ENCODE measurements at regions not wholly inside any gene's neighbourhood (a gene's known extent, or its start where the extent isn't known, plus 50 kb on each side); places are given as distances from the start of the nearest gene placed in this dataset.

DNA sequence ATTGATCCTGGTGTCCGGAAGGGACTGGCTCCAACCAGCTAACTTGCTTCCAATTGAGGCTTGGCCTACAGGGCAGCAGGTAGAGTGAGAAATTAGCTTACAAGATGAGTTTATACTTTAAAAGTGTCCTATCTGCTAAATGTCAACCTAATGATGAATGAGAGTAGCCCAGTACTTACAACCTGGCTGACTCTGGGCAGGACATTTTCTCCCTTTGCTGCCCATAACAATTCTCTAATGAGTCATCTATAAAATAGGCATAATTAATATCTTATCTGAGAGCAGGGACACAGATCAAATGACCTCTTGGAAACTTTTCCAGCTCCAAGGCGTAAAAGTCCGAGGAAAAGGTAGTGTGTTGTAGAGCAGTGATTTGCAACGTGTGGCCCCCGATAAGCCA lies 398.4 kb upstream of the BOD1L1 start:
- Histone ChIP-seq H3K4me1 (ENCODE audit: control insufficient read depth, insufficient read depth, low read length) (no peaks in the 10 kb centered on the region), H3K36me3 (ENCODE audit: control insufficient read depth, insufficient read depth, low read length) (no peaks in the 10 kb centered on the region), H3K27me3 (ENCODE audit: control insufficient read depth, insufficient read depth, low read length, poor library complexity, severe bottlenecking) (no peaks in the 10 kb centered on the region), H3K9me3 (ENCODE audit: control insufficient read depth, low read length) (no peaks in the 10 kb centered on the region), H3K27ac (ENCODE audit: low read depth, low read length) (no peak overlapping the region), H3K4me3 (ENCODE audit: low read length) (no peak overlapping the region), H3K9ac (ENCODE audit: extremely low read depth, low read length, poor library complexity, severe bottlenecking) (no peak overlapping the region)
- H3K27me3 Mint-ChIP-seq (ENCODE audit: insufficient read depth) = no peaks in the 10 kb centered on the region
- WGBS, 2 experiments (ENCODE audit: insufficient coverage in 1 of 2, insufficient read length in 1 of 2) = 92% methylated on average over 5 of the region's 5 CpGs; no CpG with 5 or more reads in 1 of the 2 experiments
- no peaks in the 10 kb centered on the region for H3K36me3 Mint-ChIP-seq (ENCODE audit: low read depth)
- no peak overlapping the region for H3K27ac Mint-ChIP-seq
- no peak for DNase-seq
- peaks cover 32% of the 10 kb centered on the region for H3K4me1 Mint-ChIP-seq
- no peaks in the 10 kb centered on the region for H3K9me3 Mint-ChIP-seq
- H3K4me3 Mint-ChIP-seq = no peak overlapping the region
- TF ChIP-seq, protein P1, sequence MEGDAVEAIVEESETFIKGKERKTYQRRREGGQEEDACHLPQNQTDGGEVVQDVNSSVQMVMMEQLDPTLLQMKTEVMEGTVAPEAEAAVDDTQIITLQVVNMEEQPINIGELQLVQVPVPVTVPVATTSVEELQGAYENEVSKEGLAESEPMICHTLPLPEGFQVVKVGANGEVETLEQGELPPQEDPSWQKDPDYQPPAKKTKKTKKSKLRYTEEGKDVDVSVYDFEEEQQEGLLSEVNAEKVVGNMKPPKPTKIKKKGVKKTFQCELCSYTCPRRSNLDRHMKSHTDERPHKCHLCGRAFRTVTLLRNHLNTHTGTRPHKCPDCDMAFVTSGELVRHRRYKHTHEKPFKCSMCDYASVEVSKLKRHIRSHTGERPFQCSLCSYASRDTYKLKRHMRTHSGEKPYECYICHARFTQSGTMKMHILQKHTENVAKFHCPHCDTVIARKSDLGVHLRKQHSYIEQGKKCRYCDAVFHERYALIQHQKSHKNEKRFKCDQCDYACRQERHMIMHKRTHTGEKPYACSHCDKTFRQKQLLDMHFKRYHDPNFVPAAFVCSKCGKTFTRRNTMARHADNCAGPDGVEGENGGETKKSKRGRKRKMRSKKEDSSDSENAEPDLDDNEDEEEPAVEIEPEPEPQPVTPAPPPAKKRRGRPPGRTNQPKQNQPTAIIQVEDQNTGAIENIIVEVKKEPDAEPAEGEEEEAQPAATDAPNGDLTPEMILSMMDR (conservative IDR thresholded peaks at IDR 0.05) = no peak

DNA sequence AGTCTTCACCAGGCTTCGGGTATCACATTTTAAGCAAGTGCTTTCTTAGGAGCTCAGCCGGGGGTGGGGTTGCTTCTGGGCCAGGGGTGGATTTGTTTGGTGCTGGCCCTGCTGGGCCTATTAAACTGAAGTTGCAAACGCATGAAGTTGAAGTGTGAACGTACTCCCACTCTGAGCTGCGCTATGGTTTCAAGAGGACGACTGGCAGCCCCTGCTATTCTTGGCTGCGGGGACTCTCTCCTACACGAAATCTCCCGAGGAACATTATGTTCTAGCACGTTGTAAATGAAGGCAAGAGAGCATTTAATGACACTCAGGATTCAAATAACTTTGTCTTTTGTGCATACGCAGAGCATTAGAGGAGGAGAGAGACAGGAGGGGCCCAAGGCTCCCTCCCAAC lies 401.3 kb upstream of the BOD1L1 start:
- no peak for DNase-seq
- Mint-ChIP-seq H3K4me3 (no peak overlapping the region), H3K36me3 (ENCODE audit: low read depth) (no peaks in the 10 kb centered on the region), H3K27me3 (ENCODE audit: insufficient read depth) (no peaks in the 10 kb centered on the region), H3K4me1 (peaks cover 22% of the 10 kb centered on the region), H3K9me3 (no peaks in the 10 kb centered on the region), H3K27ac (no peak overlapping the region)
- Histone ChIP-seq H3K27ac (ENCODE audit: low read depth, low read length) (no peak overlapping the region), H3K4me1 (ENCODE audit: control insufficient read depth, insufficient read depth, low read length) (no peaks in the 10 kb centered on the region), H3K9me3 (ENCODE audit: control insufficient read depth, low read length) (no peaks in the 10 kb centered on the region), H3K36me3 (ENCODE audit: control insufficient read depth, insufficient read depth, low read length) (no peaks in the 10 kb centered on the region), H3K27me3 (ENCODE audit: control insufficient read depth, insufficient read depth, low read length, poor library complexity, severe bottlenecking) (no peaks in the 10 kb centered on the region), H3K9ac (ENCODE audit: extremely low read depth, low read length, poor library complexity, severe bottlenecking) (no peak overlapping the region), H3K4me3 (ENCODE audit: low read length) (no peak overlapping the region)
- 81 to 83% methylated on average over 9 to 11 of the region's 11 CpGs for WGBS, 2 experiments (ENCODE audit: insufficient coverage in 1 of 2, insufficient read length in 1 of 2)
- TF ChIP-seq, protein P1 (conservative IDR thresholded peaks at IDR 0.05) = no peak

DNA sequence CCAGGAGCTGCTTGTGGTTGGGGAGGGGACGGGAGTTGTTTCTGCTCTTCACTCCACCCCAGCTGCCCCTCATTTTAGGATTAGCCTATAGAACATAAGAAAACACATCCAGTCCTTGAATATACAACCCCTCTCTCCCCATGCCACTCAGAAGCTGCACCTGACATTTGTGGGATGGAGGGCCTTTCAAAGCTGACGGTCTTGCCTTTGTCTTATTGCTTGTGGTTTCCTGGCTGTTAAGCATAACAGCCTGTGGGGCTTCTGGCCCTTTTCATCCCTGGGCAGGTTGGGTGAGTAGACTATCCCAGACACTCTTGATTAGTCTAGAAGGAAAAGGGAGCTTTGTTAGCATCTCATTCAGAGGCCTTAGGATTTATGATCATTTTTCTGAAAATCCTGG lies 407.6 kb upstream of the BOD1L1 start:
- H3K27ac Mint-ChIP-seq = no peak overlapping the region
- H3K36me3 Mint-ChIP-seq (ENCODE audit: low read depth) = no peaks in the 10 kb centered on the region
- H3K9me3 ChIP-seq (ENCODE audit: control insufficient read depth, low read length) = no peaks in the 10 kb centered on the region
- H3K9ac ChIP-seq (ENCODE audit: extremely low read depth, low read length, poor library complexity, severe bottlenecking) = no peak overlapping the region
- no peaks in the 10 kb centered on the region for H3K9me3 Mint-ChIP-seq
- no peak overlapping the region for H3K27ac ChIP-seq (ENCODE audit: low read depth, low read length)
- DNase-seq = no peak
- no peaks in the 10 kb centered on the region for H3K4me1 Mint-ChIP-seq
- H3K27me3 Mint-ChIP-seq (ENCODE audit: insufficient read depth) = no peaks in the 10 kb centered on the region
- H3K36me3 ChIP-seq (ENCODE audit: control insufficient read depth, insufficient read depth, low read length) = no peaks in the 10 kb centered on the region
- H3K4me1 ChIP-seq (ENCODE audit: control insufficient read depth, insufficient read depth, low read length) = no peaks in the 10 kb centered on the region
- H3K27me3 ChIP-seq (ENCODE audit: control insufficient read depth, insufficient read depth, low read length, poor library complexity, severe bottlenecking) = no peaks in the 10 kb centered on the region
- TF ChIP-seq, protein P1 (conservative IDR thresholded peaks at IDR 0.05) = no peak
- WGBS, 2 experiments (ENCODE audit: insufficient coverage in 1 of 2, insufficient read length in 1 of 2) = 94% methylated on average over 1 of the region's 2 CpGs; no CpG with 5 or more reads in 1 of the 2 experiments
- H3K4me3 Mint-ChIP-seq = no peak overlapping the region
- no peak overlapping the region for H3K4me3 ChIP-seq (ENCODE audit: low read length)
